NCI-H2196 treated with DMSO at 0.1 percent for 48 hours (cell line): ENCODE measurements at regions not wholly inside any gene's neighbourhood (a gene's known extent, or its start where the extent isn't known, plus 50 kb on each side); places are given as distances from the start of the nearest gene placed in this dataset.
"Not testable (repeated sequence)": the region's sequence is repeated elsewhere in the genome, so short reads cannot be mapped to it uniquely, and the experiment has no call there.

Source experiments
- DNase-seq: peaks from one replicate; lab custom pipeline; 2025; ENCODE audit not compliant: unreplicated experiment; lab: John Stamatoyannopoulos, UW

- no peak for DNase-seq
These were observed 286.0 kb upstream of the TGFBR2 start for GRCh38 chr3:30320392-30320791.

DNA sequence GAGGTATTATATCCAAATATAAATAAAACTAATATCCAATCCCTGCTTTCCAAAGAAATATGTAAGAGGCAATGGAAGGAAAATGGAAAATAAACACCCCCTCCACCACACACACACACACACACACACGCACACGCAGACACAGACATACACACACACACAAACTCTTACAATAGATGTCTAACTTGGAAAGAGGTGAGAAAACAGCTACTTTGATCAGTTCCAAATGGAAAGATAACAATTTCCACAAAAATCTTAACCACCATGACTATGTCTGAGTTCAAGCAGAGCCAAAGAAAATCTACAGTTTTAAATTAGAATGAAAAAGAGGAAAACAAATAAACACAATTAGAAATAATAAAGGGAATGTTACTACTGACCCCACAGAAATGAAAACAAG lies 285.3 kb upstream of the TGFBR2 start:
- no peak for DNase-seq

DNA sequence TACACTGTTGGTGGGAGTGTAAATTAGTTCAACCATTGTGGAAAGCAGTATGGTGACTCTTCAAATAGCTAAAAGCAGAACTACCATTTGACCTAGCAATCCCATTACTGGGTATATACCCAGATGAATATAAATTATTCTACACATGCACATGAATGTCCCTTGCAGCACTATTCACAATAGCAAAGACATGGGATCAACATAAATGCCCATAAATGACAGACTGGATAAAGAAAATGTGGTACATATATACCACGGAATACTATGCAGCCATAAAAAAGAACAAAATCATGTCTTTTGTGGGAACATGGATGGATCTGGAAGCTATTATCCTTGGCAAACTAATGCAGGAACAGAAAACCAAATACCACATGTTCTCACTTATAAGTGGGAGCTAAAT lies 282.8 kb upstream of the TGFBR2 start:
- DNase-seq = not testable (repeated sequence)

DNA sequence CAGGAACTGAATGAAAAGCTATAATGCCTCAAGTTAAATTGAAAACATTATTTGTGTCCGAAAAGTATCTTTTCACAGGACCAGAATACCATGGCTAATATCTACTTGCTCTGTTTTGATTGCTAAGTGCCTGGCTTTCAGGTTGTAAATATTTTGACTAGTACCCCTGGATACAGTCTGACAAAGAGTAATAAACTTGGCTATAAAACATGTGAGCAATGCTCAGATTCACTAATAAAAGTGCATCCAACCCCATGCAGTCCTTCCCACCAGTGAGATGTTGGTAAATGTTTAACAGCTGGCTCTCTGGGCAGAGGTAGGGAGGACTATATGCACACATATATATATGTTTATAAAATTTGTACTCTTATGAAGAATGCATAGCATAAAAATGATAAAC lies 281.8 kb upstream of the TGFBR2 start:
- no peak for DNase-seq

GRCh38 chr3:30327976-30328375 lies 278.4 kb upstream of the TGFBR2 start:
- DNase-seq = not testable (repeated sequence)

DNA sequence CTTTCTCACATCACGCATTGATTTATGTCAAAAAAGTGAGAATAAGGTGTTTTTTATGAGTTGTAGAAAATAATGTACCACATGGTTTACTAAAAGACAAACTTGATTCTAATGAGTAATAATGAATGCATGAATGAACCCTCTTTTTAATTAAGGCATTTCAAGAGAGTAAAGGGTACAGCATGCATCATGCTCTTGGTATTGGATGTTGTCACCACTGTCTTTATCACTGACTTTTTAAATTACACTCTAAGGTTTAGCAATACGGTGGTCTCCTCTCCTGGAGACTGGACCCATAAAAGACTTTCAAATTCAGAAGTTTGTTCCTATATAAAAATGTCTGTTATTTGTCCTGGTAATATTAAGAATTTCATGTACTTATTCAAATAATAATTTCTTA lies 277.5 kb upstream of the TGFBR2 start:
- not testable (repeated sequence) for DNase-seq

DNA sequence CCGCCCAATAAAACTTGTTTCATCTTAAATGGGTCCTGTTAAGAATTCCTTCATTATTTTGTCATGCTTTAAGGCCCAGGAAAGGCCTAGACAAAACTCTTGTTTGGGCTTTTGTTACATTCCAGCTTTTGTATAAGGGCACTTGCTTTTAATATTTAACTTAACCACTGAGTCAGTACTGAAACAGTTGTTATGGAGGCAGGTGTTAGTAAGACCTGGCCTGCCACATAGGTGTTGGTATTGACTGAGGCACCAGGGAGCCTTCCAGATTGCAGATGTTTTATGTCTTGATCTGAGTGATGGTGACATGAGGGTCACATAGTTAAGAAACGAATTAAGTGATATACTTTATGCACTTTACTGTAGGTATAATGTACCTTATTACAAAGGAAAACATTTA lies 274.9 kb upstream of the TGFBR2 start:
- DNase-seq = no peak

DNA sequence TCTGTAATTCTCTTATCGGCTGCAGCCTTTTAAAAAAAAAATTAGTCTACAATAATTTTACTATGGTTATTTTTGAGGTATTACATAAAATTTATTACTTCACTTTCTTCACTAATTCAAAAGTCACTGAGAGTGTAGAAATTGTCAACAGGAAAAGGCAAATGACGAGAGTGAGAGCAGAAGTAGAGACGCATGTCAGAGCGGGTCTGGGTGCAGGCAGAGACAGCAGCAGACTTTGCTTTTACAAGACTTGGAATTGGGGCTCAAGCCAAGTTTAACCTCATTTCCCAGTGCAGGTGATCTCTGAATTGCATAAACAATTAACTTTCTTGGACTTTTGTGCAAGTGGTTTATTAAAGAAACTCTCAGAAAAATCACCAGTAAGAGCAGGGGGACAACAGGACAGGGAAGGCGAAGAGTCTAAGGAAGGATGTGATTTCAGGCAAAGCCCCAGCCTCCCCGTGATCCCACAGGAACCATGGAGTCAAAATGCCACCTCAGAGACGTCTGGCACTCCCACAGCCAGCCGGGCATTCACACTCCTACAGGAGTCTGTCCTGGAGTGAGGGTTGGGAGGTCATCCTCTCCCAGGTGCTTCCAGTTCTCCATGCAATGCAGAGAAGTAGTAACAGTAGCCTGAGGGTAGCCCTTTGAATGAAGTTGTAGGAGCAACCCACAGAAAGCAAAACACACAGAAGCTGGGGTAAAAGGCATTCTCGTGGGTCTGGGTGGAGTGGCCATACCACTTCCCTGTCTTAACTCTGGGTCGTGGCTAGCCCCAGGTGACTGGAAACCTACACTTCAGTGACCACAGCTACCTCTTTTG lies 274.0 kb upstream of the TGFBR2 start:
- DNase-seq = no peak

GRCh38 chr3:30333143-30333542 lies 273.3 kb upstream of the TGFBR2 start:
- no peak for DNase-seq

GRCh38 chr3:30333903-30334302 lies 272.5 kb upstream of the TGFBR2 start:
- DNase-seq = no peak

DNA sequence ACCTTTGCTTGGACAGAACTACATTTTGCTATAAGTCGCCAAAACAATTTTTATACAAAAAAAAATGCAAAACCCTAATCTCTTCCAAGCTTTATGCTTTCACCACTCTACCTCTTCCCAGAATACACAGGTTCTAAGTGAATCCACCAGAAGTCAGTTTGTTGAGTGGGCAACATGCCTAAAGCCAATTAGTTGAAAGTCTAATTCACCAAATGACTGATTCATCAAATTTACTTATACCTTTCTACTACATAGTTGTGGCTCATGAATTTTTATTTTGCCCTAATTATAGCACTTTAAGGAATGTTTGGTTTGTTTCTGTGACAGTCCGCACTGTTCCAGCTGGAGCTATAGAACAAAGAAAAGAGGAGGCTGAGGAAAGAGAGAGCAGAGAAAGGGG lies 265.9 kb upstream of the TGFBR2 start:
- no peak for DNase-seq

GRCh38 chr3:30341079-30341478 lies 265.3 kb upstream of the TGFBR2 start:
- no peak for DNase-seq

DNA sequence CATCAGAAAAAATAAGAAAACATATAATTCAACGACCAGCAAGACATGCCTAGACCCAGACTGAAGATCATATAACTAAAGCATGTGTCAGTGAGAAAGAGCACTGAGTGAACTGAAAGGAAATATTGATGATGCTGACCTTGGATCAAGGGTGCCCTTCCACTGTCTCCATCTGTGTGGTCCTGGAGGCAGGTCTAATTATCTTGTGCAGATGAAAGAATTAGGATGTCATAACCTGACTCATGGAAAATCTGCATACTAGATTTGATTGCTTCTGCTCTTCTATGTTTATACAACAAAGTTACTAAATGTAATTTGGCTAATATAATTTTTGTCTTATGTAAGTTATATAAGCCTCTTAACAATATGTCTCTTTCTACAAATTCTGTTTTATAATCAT lies 264.6 kb upstream of the TGFBR2 start:
- no peak for DNase-seq

DNA sequence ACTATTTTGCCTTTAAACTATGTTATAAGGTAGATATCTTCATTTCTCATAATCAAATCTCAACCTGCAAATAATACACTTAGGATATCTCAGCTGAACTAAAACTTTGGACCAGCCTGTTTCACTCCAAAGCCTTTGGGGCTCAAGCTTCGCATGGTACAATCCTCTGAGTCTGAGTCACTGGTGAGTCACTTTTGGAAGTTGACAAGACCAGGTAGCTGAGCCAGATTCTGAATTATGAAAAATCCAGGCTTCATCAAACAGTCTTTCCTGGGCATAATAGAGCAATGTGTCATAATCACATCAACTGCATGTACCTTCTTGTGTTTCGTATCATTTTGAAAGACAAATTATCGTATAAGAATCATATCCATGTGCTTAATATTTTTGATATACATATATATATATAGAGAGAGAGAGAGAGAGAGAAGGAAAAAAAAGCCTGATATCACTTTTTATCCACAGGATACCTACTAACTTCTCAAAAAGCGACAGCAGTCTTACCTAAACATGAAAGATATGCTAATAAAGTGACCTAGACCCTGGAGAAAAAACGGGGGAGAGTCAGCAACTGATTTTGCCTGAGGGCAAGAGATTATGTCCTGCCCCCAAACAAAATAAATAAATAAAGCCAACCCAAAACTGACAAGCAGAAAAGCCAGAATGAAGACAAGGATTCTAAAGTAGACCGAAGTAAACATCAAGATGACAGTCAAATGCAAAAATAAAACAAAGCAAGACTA lies 263.9 kb upstream of the TGFBR2 start:
- DNase-seq = no peak

DNA sequence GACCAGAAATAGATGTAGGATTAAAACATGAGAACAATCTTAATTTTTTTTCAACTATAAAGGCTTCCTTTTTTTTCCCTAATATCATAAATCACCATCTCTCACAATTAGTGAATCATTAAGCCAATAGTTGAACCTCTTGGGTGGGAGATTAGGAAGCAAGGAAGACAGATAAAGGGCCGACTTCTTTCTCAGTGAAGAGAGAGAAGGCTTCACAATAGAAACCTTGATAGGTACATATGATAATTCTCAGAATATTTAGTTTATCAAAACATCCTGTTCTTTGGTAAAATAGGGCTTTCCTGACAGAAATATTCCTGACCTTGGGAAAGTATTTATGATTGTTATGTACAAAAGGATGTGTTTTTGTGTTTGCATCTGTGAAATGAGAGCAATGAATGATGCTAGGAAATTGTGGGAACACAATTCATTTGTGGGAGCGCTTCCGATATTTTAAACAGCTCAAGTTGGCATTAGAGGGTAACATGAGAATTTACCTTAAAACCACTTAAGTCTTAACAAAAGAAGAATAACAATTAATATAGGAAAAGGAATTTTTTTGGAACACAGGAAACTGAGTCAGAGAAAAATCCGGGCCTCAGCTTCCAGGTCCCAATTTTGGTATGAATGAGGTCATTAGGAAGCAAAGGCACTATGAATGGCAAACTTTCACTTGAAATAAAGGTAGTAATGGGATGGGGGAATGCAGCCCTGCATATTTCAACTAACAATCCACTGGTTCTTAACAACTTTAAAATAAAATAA lies 263.2 kb upstream of the TGFBR2 start:
- no peak for DNase-seq

- DNase-seq = no peak
These were observed 262.5 kb upstream of the TGFBR2 start for GRCh38 chr3:30343861-30344260.

- no peak for DNase-seq
These were observed 262.1 kb upstream of the TGFBR2 start for GRCh38 chr3:30344288-30344687.

DNA sequence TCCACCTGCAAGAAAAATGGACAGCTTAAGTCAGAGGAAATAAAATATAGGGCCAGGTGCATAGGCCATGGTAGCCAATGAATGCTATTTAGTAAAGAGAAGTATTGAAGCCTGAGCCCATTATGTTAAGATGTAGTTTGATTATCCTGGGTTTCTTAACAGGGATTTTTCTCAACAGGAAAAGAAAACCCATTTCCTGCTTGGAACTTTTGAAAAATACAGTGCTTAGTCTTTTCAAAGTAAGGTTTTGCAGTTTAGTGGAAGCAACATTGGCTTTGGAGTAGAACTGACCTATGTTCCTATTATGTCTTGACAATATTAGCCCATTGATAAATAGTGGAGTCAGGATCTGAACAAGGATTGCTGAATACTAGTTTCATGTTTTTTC lies 259.5 kb upstream of the TGFBR2 start:
- no peak for DNase-seq

DNA sequence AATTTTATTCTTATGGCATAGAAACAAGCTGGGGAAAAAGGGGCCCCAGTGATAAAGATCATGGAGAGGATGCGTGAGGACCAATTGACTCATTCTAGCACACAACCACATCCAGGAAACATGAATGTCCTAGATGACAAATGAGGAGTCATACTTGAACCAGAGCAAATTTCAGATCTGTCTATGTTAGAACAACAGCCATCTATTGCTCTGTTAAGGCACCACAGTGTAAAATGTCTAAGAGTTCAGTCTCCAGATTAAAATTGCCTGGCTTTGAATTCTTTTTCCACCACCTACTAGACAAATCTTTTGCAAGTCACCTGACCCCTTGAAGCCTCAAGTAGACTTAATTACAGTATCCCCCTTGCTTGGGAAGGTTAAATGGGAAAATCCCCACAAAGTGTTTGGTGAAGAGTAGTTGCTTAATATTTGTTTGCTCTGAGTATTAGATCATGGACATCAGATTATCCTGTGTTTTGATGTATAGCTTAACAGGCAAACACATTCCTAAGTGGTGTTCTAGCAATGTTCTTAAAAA lies 258.7 kb upstream of the TGFBR2 start:
- DNase-seq = no peak

DNA sequence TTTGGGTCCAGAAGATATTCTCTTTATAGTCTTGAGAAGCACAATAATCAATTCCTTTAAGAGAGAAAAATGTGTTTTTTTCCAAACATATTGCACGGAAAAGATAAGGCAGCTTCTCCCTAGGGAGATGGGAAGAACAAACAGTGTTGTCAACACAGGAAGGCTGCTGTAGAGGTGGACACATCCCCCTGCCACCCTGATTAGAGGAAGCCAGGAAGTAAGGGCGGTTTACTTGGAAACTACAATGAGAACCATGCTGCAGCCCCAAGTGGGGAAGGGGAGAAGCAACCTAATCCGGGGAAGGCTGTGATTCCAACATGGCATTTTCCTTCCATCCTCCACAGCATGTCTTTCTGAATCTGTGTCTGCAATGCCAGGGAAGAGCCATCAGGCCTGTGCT lies 256.9 kb upstream of the TGFBR2 start:
- no peak for DNase-seq

DNA sequence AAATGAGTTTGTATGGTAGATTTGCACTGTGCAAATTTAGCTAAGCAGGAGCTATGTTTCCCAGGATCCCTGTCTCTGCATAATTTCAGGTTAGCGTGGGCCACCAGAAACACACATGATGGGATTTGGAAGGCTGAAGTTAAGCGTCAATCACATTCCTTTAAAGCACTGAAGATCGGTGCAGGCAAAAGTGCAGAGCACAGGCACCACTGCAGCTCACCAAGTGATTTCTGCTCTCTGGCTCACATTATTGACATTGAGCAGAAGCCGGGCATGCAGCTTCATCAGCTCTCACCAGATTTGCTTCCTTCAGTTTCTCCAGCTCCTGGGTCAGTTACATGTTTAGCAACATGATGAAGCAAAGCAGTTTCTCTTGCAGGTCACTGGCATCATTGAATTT lies 256.4 kb upstream of the TGFBR2 start:
- DNase-seq = no peak

- DNase-seq = no peak
These were observed 255.5 kb upstream of the TGFBR2 start for GRCh38 chr3:30350901-30351300.
